ENCODE measurements at regions not wholly inside any gene's neighbourhood (a gene's known extent, or its start where the extent isn't known, plus 50 kb on each side); places are given as distances from the start of the nearest gene placed in this dataset.
"Not testable (repeated sequence)": the region's sequence is repeated elsewhere in the genome, so short reads cannot be mapped to it uniquely, and the experiment has no call there.

- H3K4me1 ChIP-seq: no peaks in the 10 kb centered on the region
- peaks cover 2% of the 10 kb centered on the region; the same call in 1 of the 2 replicates for H3K9me3 ChIP-seq
- POLR2A ChIA-PET: no interaction called here
- no peaks in the 10 kb centered on the region for H3K27me3 ChIP-seq (replicated peaks; ENCODE audit: control insufficient read depth, insufficient read depth, low read length)
- TF ChIP-seq, protein P1, sequence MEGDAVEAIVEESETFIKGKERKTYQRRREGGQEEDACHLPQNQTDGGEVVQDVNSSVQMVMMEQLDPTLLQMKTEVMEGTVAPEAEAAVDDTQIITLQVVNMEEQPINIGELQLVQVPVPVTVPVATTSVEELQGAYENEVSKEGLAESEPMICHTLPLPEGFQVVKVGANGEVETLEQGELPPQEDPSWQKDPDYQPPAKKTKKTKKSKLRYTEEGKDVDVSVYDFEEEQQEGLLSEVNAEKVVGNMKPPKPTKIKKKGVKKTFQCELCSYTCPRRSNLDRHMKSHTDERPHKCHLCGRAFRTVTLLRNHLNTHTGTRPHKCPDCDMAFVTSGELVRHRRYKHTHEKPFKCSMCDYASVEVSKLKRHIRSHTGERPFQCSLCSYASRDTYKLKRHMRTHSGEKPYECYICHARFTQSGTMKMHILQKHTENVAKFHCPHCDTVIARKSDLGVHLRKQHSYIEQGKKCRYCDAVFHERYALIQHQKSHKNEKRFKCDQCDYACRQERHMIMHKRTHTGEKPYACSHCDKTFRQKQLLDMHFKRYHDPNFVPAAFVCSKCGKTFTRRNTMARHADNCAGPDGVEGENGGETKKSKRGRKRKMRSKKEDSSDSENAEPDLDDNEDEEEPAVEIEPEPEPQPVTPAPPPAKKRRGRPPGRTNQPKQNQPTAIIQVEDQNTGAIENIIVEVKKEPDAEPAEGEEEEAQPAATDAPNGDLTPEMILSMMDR (IDR thresholded peaks at IDR 0.05; ENCODE audit: insufficient read depth in 1 of 2, low read depth in 1 of 2, low read length in 1 of 2, severe bottlenecking in 1 of 2, unreplicated experiment in 1 of 2): no peak
- H3K36me3 ChIP-seq (ENCODE audit: control insufficient read depth, insufficient read depth, low read length): no peaks in the 10 kb centered on the region
- intact Hi-C loops (cut with micrococcal nuclease; ENCODE audit: unreplicated experiment): no loop called here
- peaks cover 24% of the 10 kb centered on the region for H3K27me3 Mint-ChIP-seq (ENCODE audit: insufficient read depth, unreplicated experiment)
- H3K4me3 Mint-ChIP-seq (ENCODE audit: unreplicated experiment): no peak overlapping the region
- H3K4me3 ChIP-seq (ENCODE audit: low read depth, low read length): no peak overlapping the region
- BruUV-seq (replicated peaks): no TSS peak
- H3K27ac Mint-ChIP-seq (ENCODE audit: unreplicated experiment): no peak overlapping the region
- peaks cover 21% of the 10 kb centered on the region for H3K9me3 Mint-ChIP-seq (ENCODE audit: unreplicated experiment)
- no peak for DNase-seq
- H3K36me3 Mint-ChIP-seq (ENCODE audit: insufficient read depth, unreplicated experiment): no peaks in the 10 kb centered on the region
- H3K4me1 Mint-ChIP-seq (ENCODE audit: low read depth, unreplicated experiment): no peaks in the 10 kb centered on the region
- CTCF ChIA-PET: no interaction called here
Measured at GRCh38 chr9:135307300-135307699, 172.3 kb upstream of the PPP1R26 start.

- DNase-seq; BruUV-seq (replicated peaks); H3K4me3 Mint-ChIP-seq (ENCODE audit: unreplicated experiment); H3K36me3 ChIP-seq (ENCODE audit: control insufficient read depth, insufficient read depth, low read length); H3K4me3 ChIP-seq (ENCODE audit: low read depth, low read length); POLR2A ChIA-PET; H3K9me3 ChIP-seq; H3K27ac Mint-ChIP-seq (ENCODE audit: unreplicated experiment); H3K4me1 ChIP-seq; H3K4me1 Mint-ChIP-seq (ENCODE audit: low read depth, unreplicated experiment); intact Hi-C loops (cut with micrococcal nuclease; ENCODE audit: unreplicated experiment); H3K36me3 Mint-ChIP-seq (ENCODE audit: insufficient read depth, unreplicated experiment); CTCF ChIA-PET; H3K27me3 ChIP-seq (replicated peaks; ENCODE audit: control insufficient read depth, insufficient read depth, low read length): not testable (repeated sequence)
- peaks cover 28% of the 10 kb centered on the region for H3K9me3 Mint-ChIP-seq (ENCODE audit: unreplicated experiment)
- peaks cover 24% of the 10 kb centered on the region for H3K27me3 Mint-ChIP-seq (ENCODE audit: insufficient read depth, unreplicated experiment)
Measured at GRCh38 chr9:135307919-135308318, 171.7 kb upstream of the PPP1R26 start.

GRCh38 chr9:135308821-135309762 lies 170.5 kb upstream of the PPP1R26 start:
- Histone ChIP-seq H3K4me3 (ENCODE audit: low read depth, low read length) (no peak overlapping the region), H3K36me3 (ENCODE audit: control insufficient read depth, insufficient read depth, low read length) (no peaks in the 10 kb centered on the region), H3K27me3 (replicated peaks; ENCODE audit: control insufficient read depth, insufficient read depth, low read length) (no peaks in the 10 kb centered on the region), H3K9me3 (peaks cover 11% of the 10 kb centered on the region), H3K4me1 (no peaks in the 10 kb centered on the region)
- ChIA-PET POLR2A (no interaction called here), CTCF (no interaction called here)
- DNase-seq: no peak
- Mint-ChIP-seq H3K36me3 (ENCODE audit: insufficient read depth, unreplicated experiment) (no peaks in the 10 kb centered on the region), H3K27me3 (ENCODE audit: insufficient read depth, unreplicated experiment) (peaks cover 20% of the 10 kb centered on the region), H3K27ac (ENCODE audit: unreplicated experiment) (no peak overlapping the region), H3K4me1 (ENCODE audit: low read depth, unreplicated experiment) (no peaks in the 10 kb centered on the region), H3K4me3 (ENCODE audit: unreplicated experiment) (no peak overlapping the region), H3K9me3 (ENCODE audit: unreplicated experiment) (peaks cover 30% of the 10 kb centered on the region)
- BruUV-seq (replicated peaks): no TSS peak
- TF ChIP-seq, protein P1 (IDR thresholded peaks at IDR 0.05; ENCODE audit: insufficient read depth in 1 of 2, low read depth in 1 of 2, low read length in 1 of 2, severe bottlenecking in 1 of 2, unreplicated experiment in 1 of 2): no peak
- intact Hi-C loops (cut with micrococcal nuclease; ENCODE audit: unreplicated experiment): no loop called here

Data from Caco-2 (cell line).